ENCODE measurements at regions not wholly inside any gene's neighbourhood (a gene's known extent, or its start where the extent isn't known, plus 50 kb on each side); places are given as distances from the start of the nearest gene placed in this dataset.

DNA sequence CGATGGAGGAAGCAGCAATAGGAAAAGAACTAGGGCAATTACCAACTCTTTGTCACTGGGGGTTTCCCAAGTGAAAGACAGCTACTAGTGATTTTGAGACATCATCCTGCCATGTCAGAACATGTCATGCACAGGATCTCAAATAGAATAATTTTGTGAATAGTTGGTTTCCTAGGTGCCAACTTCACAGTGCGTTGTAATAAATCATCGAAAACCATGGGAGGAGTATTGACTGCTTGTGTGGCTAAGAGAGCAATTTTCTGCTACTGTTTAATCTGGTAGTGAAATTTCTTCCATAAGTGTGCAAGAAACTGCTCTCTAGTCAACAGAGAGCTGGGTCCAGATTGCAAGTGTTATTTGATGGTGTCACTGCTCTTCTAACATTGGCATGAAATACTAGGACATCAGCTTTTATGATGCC is 168.6 kb downstream of the NNT start:
- no peak for DNase-seq (ENCODE audit: low spot score)
- intact Hi-C loops (cut with DNase I): no loop called here

DNA sequence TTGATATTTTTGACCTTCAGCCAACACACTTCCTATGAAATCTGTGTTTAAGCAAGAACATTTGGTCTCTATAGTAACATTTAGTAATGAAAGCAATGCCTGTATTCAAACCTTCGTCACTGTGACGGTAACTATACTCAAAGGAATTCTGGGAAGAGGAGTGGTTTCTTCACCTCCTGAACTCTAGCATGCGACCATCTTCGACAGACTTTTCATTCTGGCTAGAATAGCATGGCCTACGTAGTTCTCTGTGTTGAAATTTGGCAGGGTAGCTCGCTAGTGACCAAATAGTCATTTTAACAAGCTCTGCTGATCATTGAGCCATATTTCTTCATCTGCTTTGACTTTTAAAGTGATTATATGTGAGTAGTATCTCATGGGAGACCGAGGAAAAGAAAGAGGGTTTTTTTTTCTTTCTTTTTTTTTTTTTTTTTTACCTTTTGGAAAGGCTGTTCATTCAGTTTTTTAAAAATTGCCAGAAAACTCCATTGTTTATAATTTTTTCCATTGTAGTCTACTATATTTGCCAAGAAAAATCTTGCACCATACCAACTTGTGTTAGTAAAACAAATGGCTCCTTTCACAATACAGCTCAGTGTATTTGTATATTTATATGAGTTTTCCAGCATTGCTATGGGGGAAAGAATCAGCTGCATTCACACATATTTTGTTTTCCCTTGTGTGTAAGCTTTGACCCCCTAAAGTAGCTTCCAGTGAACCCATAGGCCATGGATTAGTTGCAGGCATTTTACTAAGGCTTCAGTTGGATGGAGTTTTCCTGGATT is 166.8 kb downstream of the NNT start:
- intact Hi-C loops (cut with DNase I): no loop called here

More for the DNA sequence above, 166.8 kb downstream of the NNT start:
- no peak for DNase-seq (ENCODE audit: low spot score)
